Muscle layer of colon (tissue), 2 donors: ENCODE measurements at regions not wholly inside any gene's neighbourhood (a gene's known extent, or its start where the extent isn't known, plus 50 kb on each side); places are given as distances from the start of the nearest gene placed in this dataset.

Experiments used
- H3K27ac ChIP-seq: one replicate; pipeline ENCODE4 v1.7.0; 2013; ENCODE audit warnings: low read depth, mild to moderate bottlenecking, low read length, moderate library complexity
- H3K27me3 ChIP-seq, 2 donors: one replicate each; pipeline ENCODE4 v1.7.0; 2013; ENCODE audit warnings: low read length in 2 of 2, mild to moderate bottlenecking in 2 of 2; ENCODE audit not compliant: insufficient read depth in 2 of 2, control insufficient read depth in 1 of 2
- H3K36me3 ChIP-seq: one replicate; pipeline ENCODE4 v1.7.0; 2013; ENCODE audit warnings: mild to moderate bottlenecking, low read length; ENCODE audit not compliant: insufficient read depth
- H3K4me1 ChIP-seq: one replicate; pipeline ENCODE4 v1.7.0; 2013; ENCODE audit warnings: mild to moderate bottlenecking, low read length; ENCODE audit not compliant: insufficient read depth
- H3K4me3 ChIP-seq, 2 donors: one replicate each; pipeline ENCODE4 v1.7.0; 2013; ENCODE audit warnings: low read length in 2 of 2, low read depth in 1 of 2, mild to moderate bottlenecking in 1 of 2, moderate library complexity in 1 of 2
- H3K9ac ChIP-seq: one replicate; pipeline ENCODE4 v1.7.0; 2013; ENCODE audit warnings: low read length
- H3K9me3 ChIP-seq: one replicate; pipeline ENCODE4 v1.7.0; 2013; ENCODE audit warnings: mild to moderate bottlenecking, low read length
- donor health status: abdominal sarcoma.
- donor health status: Adenocarcinoma of cecum.

GRCh38 chr5:118253225-118254061 is 734.9 kb downstream of the DTWD2 start:
- no peak overlapping the region for H3K9ac ChIP-seq
- H3K4me1 ChIP-seq = peaks cover 12% of the 10 kb centered on the region
- H3K27me3 ChIP-seq = no peaks in the 10 kb centered on the region
- no peak overlapping the region for H3K27ac ChIP-seq
- no peak overlapping the region for H3K4me3 ChIP-seq
- peaks cover 6% of the 10 kb centered on the region for H3K9me3 ChIP-seq
- H3K36me3 ChIP-seq = no peaks in the 10 kb centered on the region

- no peaks in the 10 kb centered on the region for H3K36me3 ChIP-seq
- H3K27ac ChIP-seq = no peak overlapping the region
- H3K4me3 ChIP-seq = no peak overlapping the region
- no peaks in the 10 kb centered on the region for H3K27me3 ChIP-seq
- peaks cover 6% of the 10 kb centered on the region for H3K9me3 ChIP-seq
- H3K4me1 ChIP-seq = peaks cover 12% of the 10 kb centered on the region
- no peak overlapping the region for H3K9ac ChIP-seq
Measured at GRCh38 chr5:118249386-118249785, 739.0 kb downstream of the DTWD2 start.

DNA sequence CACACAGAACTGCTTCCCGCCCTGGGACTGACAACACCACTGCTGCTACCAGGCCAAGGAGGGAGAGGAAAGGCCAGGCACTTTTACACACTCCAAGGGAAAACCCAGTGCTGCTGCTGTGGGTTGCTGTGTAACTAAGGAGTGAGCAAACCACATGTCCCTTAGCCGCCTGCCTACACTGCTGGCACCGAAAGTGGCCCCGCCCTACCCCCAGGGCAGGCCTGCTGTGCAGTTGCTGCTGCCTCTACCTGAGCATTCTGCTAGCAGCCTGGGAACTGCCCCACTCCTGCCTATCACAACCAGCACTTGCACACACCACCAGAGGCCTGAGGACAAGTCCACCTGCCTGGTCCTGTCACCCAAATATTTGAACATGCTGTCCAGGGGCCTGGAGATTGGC is 740.9 kb downstream of the DTWD2 start:
- Histone ChIP-seq H3K4me1 (no peaks in the 10 kb centered on the region), H3K4me3 (no peak overlapping the region), H3K36me3 (no peaks in the 10 kb centered on the region), H3K9ac (no peak overlapping the region), H3K9me3 (peaks cover 6% of the 10 kb centered on the region), H3K27ac (no peak overlapping the region), H3K27me3 (no peaks in the 10 kb centered on the region)

DNA sequence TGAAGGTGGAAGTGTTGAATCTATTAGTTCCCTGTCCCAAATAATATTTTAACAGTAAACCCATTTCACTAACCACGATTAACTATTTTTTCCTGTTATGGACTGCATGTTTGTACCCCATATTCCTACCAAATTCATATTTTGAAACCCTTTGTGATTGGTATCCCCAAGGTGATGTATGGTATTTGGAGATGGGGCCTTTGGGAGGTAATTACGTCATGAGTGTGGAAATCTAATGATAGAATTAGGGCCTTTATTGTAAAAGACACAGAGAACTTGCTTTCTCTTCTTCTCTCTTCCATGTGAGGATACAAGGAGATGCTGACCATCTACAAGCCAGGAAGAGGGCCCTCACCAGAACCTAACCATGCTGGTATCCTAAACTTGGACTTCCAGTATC is 744.7 kb downstream of the DTWD2 start:
- no peak overlapping the region for H3K9ac ChIP-seq
- H3K36me3 ChIP-seq = no peaks in the 10 kb centered on the region
- no peaks in the 10 kb centered on the region for H3K4me1 ChIP-seq
- H3K27ac ChIP-seq = no peak overlapping the region
- H3K4me3 ChIP-seq = no peak overlapping the region
- no peaks in the 10 kb centered on the region for H3K9me3 ChIP-seq
- no peaks in the 10 kb centered on the region for H3K27me3 ChIP-seq

DNA sequence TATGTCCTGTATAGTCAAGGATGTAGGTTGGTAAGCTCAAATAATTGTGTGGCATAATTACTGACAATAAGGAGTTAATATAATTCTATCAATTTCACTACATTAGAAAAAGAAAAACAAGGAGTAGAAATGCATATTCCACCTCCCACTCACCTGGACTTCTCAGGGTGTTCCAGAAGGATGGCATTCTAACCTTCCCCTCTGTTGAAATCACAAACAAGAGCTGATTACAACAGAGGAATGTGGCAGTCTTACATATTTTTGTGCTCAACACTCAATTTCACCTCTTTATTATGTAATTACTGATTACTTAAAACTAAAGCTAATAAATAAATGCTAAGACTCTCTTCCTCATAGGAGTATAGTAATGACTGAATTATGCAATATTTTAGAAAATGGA is 745.3 kb downstream of the DTWD2 start:
- Histone ChIP-seq H3K9me3 (no peaks in the 10 kb centered on the region), H3K9ac (no peak overlapping the region), H3K36me3 (no peaks in the 10 kb centered on the region), H3K4me1 (no peaks in the 10 kb centered on the region), H3K4me3 (no peak overlapping the region), H3K27me3 (no peaks in the 10 kb centered on the region), H3K27ac (no peak overlapping the region)

DNA sequence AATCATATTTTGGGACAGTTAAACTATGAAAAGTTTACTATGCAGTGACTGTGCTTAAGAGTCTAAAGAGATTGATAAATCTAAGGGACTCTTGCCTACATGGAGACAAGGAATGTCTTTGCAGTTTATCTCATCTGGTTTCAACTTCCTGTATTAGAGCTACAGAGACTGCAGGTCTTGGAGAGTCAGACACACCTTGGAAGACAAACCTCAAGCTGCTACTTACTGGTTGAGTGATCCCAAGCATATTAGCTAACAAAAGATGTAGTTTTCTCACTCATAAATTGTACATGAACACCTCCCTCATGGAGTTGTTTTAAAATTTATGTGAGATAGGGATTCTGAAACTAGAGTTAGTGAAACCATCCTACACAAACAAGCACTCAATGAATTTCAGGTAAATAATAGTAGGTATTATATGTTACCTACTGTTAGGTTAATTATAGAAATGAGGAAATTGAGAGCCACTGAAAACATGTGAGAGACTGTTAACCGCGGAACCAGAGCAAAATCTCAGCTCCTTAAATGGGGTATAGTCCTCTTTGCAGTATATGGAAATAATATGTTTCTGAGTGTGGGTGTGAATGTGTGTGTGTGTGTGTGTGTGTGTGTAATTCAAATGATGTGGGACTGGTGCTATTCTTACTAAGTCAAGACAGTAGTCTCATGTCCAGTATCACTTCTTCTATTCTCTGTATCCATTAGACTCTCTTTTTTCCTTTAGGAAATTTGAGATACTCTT is 752.1 kb downstream of the DTWD2 start:
- H3K9ac ChIP-seq = no peak overlapping the region

DNA sequence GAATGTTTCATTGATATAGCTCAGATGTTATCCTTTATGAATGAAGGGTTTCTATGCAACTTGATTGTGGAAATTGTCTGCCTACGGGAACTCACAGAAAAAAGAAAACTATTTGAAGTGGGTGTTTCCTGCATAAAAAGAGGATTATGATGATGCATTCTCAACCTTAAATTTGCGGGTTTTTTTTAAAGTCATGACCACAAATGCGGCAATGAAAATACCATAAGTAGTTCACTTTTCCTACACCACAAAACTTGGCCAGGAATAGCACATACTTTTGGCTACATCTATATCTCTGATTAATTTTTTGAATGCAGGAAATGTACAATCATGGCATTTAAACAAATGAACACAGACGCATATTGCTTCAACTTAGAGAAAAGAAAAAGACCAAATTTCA is 754.7 kb downstream of the DTWD2 start:
- Histone ChIP-seq H3K9ac (no peak overlapping the region), H3K9me3 (no peaks in the 10 kb centered on the region), H3K36me3 (no peaks in the 10 kb centered on the region), H3K27ac (no peak overlapping the region), H3K4me3 (no peak overlapping the region), H3K4me1 (no peaks in the 10 kb centered on the region), H3K27me3 (no peaks in the 10 kb centered on the region)

More for the DNA sequence above, 752.1 kb downstream of the DTWD2 start:
- no peaks in the 10 kb centered on the region for H3K4me1 ChIP-seq
- H3K4me3 ChIP-seq = no peak overlapping the region
- no peaks in the 10 kb centered on the region for H3K9me3 ChIP-seq
- no peak overlapping the region for H3K27ac ChIP-seq
- H3K27me3 ChIP-seq = no peaks in the 10 kb centered on the region
- H3K36me3 ChIP-seq = no peaks in the 10 kb centered on the region

- H3K36me3 ChIP-seq = no peaks in the 10 kb centered on the region
- no peak overlapping the region for H3K4me3 ChIP-seq
- no peaks in the 10 kb centered on the region for H3K4me1 ChIP-seq
- H3K27ac ChIP-seq = no peak overlapping the region
- H3K9me3 ChIP-seq = no peaks in the 10 kb centered on the region
- no peak overlapping the region for H3K9ac ChIP-seq
- H3K27me3 ChIP-seq = no peaks in the 10 kb centered on the region
Measured at GRCh38 chr5:118228489-118228888, 759.9 kb downstream of the DTWD2 start.

DNA sequence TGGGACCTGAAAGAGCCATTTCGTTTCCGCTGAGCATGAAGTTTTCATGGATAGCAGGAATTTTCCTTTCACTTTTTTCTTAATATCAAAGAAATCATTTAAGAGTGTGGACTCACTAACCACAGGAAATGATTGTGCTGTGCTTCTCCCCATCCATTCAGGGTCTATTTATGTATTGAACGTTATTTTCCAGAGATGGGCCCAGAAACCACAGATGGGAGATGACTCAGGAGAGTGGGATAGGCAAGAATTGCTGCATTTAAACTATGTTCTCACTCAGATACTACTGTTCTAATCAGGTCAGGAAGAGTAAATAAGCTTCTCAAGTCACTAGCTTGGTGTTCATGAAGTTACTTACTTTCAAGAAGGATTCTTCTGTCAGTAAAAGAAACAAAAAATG is 763.8 kb downstream of the DTWD2 start:
- Histone ChIP-seq H3K4me1 (no peaks in the 10 kb centered on the region), H3K9ac (no peak overlapping the region), H3K9me3 (no peaks in the 10 kb centered on the region), H3K4me3 (no peak overlapping the region), H3K27ac (no peak overlapping the region), H3K36me3 (no peaks in the 10 kb centered on the region), H3K27me3 (no peaks in the 10 kb centered on the region)

DNA sequence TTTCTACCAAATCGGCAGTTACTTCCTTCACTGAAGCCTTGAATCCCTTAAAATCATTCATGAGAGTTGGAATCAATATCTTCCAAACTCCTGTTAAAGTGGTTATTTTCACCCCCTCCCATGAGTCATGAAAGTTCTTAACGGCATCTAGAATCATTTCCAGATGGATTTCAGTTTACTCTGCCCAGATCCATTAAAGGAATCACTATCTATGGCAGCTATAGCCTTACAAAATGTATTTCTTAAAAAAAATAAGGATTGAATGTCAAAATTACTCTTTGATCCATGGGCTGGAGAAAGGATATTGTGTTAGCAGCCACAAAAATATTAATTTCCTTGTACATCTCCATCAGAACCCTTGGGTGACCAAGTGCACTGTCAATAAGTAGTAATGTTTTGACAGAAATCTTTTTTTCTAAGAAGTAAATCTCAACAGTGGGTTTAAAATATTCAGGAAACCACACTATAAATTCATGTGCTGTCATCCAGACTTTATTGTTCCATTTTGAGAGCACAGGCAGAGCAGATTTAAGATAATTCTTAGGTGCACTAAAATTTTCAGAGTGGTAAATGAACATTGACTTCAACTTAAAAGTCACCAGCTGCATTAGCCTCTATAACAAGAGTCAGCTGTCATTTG is 767.7 kb downstream of the DTWD2 start:
- Histone ChIP-seq H3K9ac (no peak overlapping the region), H3K36me3 (no peaks in the 10 kb centered on the region), H3K27ac (no peak overlapping the region), H3K9me3 (no peaks in the 10 kb centered on the region), H3K27me3 (no peaks in the 10 kb centered on the region), H3K4me3 (no peak overlapping the region), H3K4me1 (no peaks in the 10 kb centered on the region)

- Histone ChIP-seq H3K36me3 (no peaks in the 10 kb centered on the region), H3K27ac (no peak overlapping the region), H3K4me3 (no peak overlapping the region), H3K27me3 (no peaks in the 10 kb centered on the region), H3K4me1 (no peaks in the 10 kb centered on the region), H3K9me3 (no peaks in the 10 kb centered on the region), H3K9ac (no peak overlapping the region)
Measured at GRCh38 chr5:118211606-118212005, 776.7 kb downstream of the DTWD2 start.
